ENCODE measurements at regions not wholly inside any gene's neighbourhood (a gene's known extent, or its start where the extent isn't known, plus 50 kb on each side); places are given as distances from the start of the nearest gene placed in this dataset.
"Not testable (repeated sequence)": the region's sequence is repeated elsewhere in the genome, so short reads cannot be mapped to it uniquely, and the experiment has no call there.

- no peak for DNase-seq
Measured at GRCh38 chr3:137304313-137305056, 346.7 kb downstream of the IL20RB start.

- no peak for DNase-seq
Measured at GRCh38 chr3:137324114-137324513, 366.3 kb downstream of the IL20RB start.

- no peak for DNase-seq
Measured at GRCh38 chr3:137325170-137325569, 367.4 kb downstream of the IL20RB start.

GRCh38 chr3:137325934-137326333 is 368.2 kb downstream of the IL20RB start:
- DNase-seq, result no peak

GRCh38 chr3:137329594-137329993 is 371.8 kb downstream of the IL20RB start:
- DNase-seq, result no peak

GRCh38 chr3:137330246-137330645 is 372.5 kb downstream of the IL20RB start:
- DNase-seq, result no peak

GRCh38 chr3:137332297-137332696 is 374.5 kb downstream of the IL20RB start:
- no peak for DNase-seq

GRCh38 chr3:137335478-137335877 is 377.7 kb downstream of the IL20RB start:
- no peak for DNase-seq

- not testable (repeated sequence) for DNase-seq
Measured at GRCh38 chr3:137338400-137338799, 380.6 kb downstream of the IL20RB start.

- no peak for DNase-seq
Measured at GRCh38 chr3:137343283-137343682, 385.5 kb downstream of the IL20RB start.

- no peak for DNase-seq
Measured at GRCh38 chr3:137347132-137347531, 389.3 kb downstream of the IL20RB start.

- DNase-seq, result no peak
Measured at GRCh38 chr3:137347817-137348368, 390.1 kb downstream of the IL20RB start.

- DNase-seq, result no peak
Measured at GRCh38 chr3:137348936-137349335, 391.2 kb downstream of the IL20RB start.

GRCh38 chr3:137349557-137350348 is 392.0 kb downstream of the IL20RB start:
- no peak for DNase-seq

- no peak for DNase-seq
Measured at GRCh38 chr3:137360531-137361201, 402.9 kb downstream of the IL20RB start.

- DNase-seq, result no peak
Measured at GRCh38 chr3:137382005-137382594, 382.0 kb upstream of the SOX14 start.

- DNase-seq, result no peak
Measured at GRCh38 chr3:137385922-137386321, 378.2 kb upstream of the SOX14 start.

- no peak for DNase-seq
Measured at GRCh38 chr3:137409584-137409983, 354.5 kb upstream of the SOX14 start.

- DNase-seq, result no peak
Measured at GRCh38 chr3:137410028-137410427, 354.1 kb upstream of the SOX14 start.

- no peak for DNase-seq
Measured at GRCh38 chr3:137420198-137420995, 343.7 kb upstream of the SOX14 start.

GRCh38 chr3:137438561-137438960 is 325.6 kb upstream of the SOX14 start:
- DNase-seq, result no peak

GRCh38 chr3:137460944-137461343 is 303.2 kb upstream of the SOX14 start:
- no peak for DNase-seq
